HG02885 (cell line): ENCODE measurements at regions not wholly inside any gene's neighbourhood (a gene's known extent, or its start where the extent isn't known, plus 50 kb on each side); places are given as distances from the start of the nearest gene placed in this dataset.
"Not testable (repeated sequence)": the region's sequence is repeated elsewhere in the genome, so short reads cannot be mapped to it uniquely, and the experiment has no call there.

Experiments used
- ATAC-seq: cut with Tn5 transposase; IDR thresholded peaks from one replicate; pipeline ENCODE4 v1.9.1; 2021; ENCODE audit warnings: mild to moderate bottlenecking; ENCODE audit not compliant: unreplicated experiment, poor library complexity

DNA sequence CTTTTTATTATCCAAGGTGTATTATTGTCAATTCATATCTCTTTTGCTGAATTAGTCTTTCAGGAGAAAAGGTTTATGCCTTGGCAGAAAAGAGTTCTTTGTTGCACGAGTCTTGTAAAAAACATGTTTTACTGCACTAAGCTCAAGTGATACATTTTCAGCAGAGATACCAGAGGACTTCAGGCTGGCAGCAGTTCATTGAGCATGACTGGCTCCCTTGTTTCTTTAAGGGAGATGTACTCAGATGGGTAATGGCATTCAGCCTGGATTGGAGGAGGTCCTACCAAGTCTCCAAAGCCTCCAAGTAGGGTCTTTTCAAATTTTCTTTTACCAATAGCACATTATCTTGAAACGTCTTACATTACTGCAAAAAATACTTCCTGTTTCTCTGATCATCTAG lies 400.1 kb downstream of the NSUN3 start:
- no peak for ATAC-seq

- no peak for ATAC-seq
Measured at GRCh38 chr3:94472511-94472910, 409.6 kb downstream of the NSUN3 start.

- no peak for ATAC-seq
Measured at GRCh38 chr3:94481226-94481898, 418.5 kb downstream of the NSUN3 start.

DNA sequence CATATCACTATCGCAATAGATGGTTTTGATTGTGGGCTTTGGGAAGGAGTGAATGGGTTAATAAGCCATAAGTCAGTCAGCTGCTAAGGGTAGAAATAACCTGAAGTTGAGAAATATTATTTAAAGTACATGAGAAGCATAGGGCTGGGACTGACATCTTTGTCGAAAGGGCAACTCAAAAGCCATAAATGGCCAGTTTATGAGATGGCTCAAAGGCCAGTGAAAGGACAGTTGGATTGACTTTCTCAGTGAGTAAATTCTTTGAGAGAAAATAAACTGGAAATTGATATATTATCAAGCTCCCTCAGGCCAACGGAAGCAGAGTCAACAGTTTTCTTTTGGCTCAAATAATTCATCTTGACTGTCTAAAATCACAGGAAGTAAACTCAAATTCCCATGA lies 419.8 kb downstream of the NSUN3 start:
- no peak for ATAC-seq

GRCh38 chr3:94483403-94483802 lies 420.5 kb downstream of the NSUN3 start:
- ATAC-seq, result no peak

DNA sequence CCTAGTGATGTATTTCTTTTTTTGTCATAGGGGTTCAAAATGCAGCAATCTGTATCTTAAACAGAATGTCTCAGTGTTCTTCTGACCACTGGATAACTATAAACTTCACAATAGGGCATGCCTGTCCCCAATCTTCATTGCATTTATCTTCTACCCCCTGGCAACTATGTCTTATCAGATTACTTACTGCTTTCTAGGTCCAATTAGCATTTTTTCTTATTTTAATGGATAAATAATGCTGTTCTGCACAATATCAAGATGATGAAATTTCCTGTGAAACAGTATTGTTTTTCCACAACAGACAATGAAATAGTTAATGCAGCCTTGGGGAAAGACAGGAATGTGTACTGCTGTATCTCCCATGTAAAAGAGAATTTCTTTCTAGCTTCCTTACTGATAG lies 432.1 kb downstream of the NSUN3 start:
- no peak for ATAC-seq

GRCh38 chr3:94500146-94500545 lies 437.3 kb downstream of the NSUN3 start:
- ATAC-seq, result no peak

DNA sequence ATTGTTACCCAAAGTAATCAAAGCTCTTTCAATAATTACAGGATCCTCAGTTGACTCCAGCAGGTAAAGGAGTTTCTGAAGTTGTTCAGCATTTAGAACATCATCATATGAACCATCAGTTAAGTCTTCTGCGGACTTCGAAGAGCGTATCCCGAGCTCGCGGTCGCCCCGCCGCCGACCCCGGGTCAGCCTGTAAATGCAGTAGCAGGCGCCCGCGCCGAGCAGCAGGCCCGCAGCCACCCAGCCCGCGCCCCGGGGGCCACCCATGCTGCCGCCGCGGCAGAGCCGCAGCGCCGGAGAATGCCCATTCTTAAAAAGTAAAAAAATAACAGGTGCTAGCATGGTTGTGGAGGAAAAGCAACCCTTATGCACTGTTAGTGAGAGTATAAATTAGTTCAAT lies 444.5 kb downstream of the NSUN3 start:
- ATAC-seq, result not testable (repeated sequence)

DNA sequence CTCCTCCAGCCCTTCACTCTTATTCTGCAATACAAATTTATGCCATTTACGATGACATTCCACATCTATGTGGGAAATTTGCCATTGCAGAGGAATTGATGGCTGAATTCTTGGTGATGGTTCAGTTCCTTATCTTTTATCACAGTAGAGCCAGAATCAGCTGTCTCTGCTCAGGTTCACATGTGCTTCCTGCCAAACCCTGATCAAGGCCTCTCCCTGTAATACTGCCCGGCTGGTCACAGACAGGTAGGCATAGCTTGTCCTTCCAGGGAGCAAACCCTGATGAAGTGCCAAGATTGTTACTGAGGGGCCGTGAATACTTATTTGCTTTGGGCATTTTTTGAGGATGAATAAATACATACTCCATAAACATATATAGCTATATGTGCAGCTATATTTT lies 450.0 kb downstream of the NSUN3 start:
- no peak for ATAC-seq

- no peak for ATAC-seq
Measured at GRCh38 chr3:94513600-94513999, 450.7 kb downstream of the NSUN3 start.

DNA sequence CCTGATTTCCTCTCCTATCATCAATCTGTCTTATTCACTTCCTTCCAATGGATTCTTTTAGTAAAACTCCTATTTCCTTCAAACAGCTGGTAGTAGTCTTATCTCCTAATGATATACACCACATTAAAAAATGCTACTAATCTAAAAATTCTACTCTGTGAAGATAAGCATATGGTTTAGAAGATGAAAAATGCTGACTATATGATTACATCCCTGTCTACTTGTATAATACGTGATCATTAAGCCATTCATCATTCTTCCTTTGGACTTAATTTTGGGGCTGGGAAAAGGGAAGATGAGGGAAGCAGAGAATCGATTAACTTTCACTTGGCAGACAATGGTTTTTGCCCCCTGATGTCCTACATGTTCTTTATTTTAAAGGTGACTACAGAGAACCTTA lies 453.1 kb downstream of the NSUN3 start:
- ATAC-seq, result no peak

- no peak for ATAC-seq
Measured at GRCh38 chr3:94520364-94520763, 457.5 kb downstream of the NSUN3 start.

GRCh38 chr3:94522488-94522887 lies 459.6 kb downstream of the NSUN3 start:
- ATAC-seq, result no peak

DNA sequence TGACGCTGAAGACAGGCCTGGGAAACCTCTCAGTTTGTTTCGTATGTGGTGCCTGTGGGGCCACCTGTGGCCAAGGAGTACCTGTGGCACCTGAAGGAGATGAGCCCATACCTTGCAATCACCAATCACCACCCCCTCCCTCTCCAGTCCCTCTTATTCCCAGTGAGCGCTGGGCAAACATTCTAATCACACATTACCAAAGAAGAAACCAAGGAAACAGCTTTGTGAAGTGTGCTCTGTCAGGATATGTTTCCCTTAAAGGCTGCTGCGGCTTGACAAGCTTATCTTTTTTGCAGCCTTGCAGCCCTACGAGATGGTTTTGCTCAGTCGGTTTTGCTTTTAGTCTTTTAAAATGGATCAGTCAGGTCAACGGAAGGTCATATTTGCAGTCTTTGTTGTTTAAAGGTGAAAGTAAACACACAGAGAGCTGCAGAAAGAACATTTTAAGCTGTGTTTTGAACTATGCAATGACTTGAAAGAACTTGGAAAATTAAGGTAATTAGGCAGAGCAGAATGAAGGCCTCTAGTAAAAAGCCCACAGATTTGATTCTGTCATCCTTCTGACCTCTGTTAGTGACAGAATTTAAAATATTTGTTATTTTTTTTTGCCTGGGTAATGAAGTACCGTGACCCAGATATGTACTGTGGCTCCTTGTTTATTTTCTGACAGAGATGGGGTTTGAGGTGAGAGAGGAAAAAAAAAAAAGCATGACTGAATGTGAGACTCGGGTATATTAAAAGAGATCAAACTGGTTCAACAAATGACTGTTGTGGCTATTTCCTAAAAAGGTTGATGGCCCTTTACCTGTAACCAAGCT lies 461.4 kb downstream of the NSUN3 start:
- no peak for ATAC-seq

DNA sequence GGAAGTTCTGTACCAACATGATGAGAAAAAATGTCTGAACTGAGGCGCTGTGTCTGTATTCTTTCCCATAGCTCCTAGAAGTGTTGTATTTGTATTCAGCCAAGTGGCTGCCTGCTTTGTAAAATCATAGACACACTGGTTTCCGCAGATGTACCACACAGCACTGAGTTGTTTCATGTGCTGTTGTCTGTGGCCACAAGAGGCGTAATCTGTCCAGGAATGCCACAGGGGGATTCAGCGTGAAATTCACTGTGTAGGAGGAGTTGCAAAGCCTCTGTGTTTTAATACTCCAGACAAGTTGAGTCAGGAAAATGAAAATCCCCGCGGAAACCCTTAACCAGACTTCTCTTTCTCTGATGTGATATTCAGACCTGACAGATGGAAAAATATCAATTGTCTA lies 462.2 kb downstream of the NSUN3 start:
- ATAC-seq, result no peak

DNA sequence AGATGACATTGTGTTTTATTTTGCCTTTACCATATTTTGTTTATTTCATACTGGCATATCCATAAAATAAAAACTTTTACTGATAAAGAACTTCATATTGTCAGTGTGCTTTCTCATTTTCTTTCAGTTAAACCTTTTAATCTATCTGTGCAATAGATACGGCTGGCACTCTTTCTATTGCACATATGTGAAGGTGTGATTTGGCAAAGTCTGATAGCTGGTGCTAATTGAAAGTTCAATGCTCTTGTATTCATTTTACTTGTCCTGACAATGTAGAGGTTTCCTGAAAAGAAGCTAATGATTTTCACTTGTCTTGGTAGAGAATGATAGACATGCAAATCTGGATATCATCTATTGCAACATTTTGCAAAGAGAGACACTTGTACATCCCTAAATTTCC lies 467.0 kb downstream of the NSUN3 start:
- ATAC-seq, result no peak

DNA sequence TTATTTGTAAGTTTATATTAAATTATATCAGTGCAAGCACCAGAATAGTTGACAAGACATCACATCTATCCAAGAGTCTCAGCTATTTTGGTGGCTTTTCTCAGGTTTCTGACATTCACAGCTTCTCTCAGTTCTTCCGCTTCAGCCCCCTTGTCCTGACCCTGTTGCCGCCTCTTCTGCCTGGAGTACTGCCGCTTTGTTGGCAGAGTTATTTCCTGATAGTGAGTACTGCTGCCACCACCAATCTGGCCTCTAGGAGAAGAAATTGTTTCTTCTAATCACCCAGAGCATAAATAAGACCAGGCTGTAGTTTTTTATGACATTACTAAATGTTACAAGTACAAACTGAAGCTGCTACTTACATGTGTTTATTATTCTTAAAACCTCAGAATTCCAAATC lies 470.1 kb downstream of the NSUN3 start:
- no peak for ATAC-seq

GRCh38 chr3:94539937-94540336 lies 477.1 kb downstream of the NSUN3 start:
- no peak for ATAC-seq

DNA sequence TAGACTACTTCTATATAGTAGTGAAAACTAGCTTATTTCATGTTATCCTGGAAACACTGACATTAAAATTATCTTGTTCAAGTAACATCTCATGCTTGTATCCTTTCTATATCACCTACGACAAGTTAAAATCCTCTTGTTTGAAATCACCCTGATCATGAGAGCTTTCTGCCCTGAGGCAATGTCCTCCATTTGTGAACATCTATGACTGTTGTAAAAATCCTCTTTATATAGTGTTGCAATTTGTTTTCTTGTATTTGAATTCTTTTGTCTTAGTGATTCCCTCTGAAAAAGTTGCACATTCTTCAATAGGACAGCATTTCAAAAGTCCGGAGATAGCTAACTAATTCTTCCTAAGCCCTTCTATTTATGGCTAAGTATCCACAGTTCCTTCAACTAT lies 480.3 kb downstream of the NSUN3 start:
- no peak for ATAC-seq

DNA sequence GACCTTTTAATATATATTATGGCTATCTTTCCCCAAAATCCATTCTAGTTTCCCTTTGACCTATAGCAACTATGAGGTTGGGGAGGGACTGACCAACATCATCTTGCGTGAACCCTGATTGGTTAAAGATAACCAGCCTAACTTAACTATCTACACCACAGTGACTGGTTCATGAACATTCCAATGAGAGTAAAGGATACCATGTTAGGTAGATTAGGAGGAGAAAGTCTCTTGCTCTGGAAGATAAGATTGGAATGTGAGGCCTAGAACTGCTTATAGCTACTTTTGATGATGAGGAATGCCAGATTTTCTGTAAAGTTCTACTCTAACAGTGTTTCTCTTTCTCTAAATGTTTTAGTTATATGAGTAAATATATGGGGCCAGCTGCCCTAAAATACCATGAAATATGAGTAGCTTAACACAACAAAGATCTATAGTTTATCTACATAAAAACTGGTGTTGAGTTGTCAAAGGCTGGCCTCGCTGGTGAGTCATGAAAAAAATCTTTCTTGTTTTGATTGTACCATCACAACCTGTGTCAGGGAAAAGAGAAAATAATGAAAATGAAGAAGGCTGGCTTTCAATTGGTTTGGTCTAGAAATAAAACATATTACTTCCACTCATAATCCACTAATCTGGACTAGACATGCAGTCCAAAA lies 481.4 kb downstream of the NSUN3 start:
- no peak for ATAC-seq

GRCh38 chr3:94548581-94549316 lies 485.9 kb downstream of the NSUN3 start:
- no peak for ATAC-seq
